ENCODE measurements at regions not wholly inside any gene's neighbourhood (a gene's known extent, or its start where the extent isn't known, plus 50 kb on each side); places are given as distances from the start of the nearest gene placed in this dataset.
"Not testable (repeated sequence)": the region's sequence is repeated elsewhere in the genome, so short reads cannot be mapped to it uniquely, and the experiment has no call there.

GRCh38 chr2:95686056-95686825 lies 94.4 kb downstream of the TRIM43 start:
- DNase-seq, result peak; percentile 85

GRCh38 chr2:95687852-95688251 lies 96.1 kb downstream of the TRIM43 start:
- DNase-seq, result peak; percentile 61

- not testable (repeated sequence) for DNase-seq
Measured at GRCh38 chr2:95691210-95691609, 99.4 kb downstream of the TRIM43 start.

- DNase-seq, result not testable (repeated sequence)
Measured at GRCh38 chr2:95693071-95693846, 101.5 kb downstream of the TRIM43 start.

GRCh38 chr2:95695613-95696012 lies 103.8 kb downstream of the TRIM43 start:
- no peak for DNase-seq

GRCh38 chr2:95698146-95698545 lies 106.3 kb downstream of the TRIM43 start:
- peak; percentile 36 for DNase-seq

GRCh38 chr2:95699201-95700184 lies 107.7 kb downstream of the TRIM43 start:
- not testable (repeated sequence) for DNase-seq

- no peak for DNase-seq
Measured at GRCh38 chr2:95700519-95700918, 108.7 kb downstream of the TRIM43 start.

- no peak for DNase-seq
Measured at GRCh38 chr2:95702471-95702870, 110.7 kb downstream of the TRIM43 start.

- DNase-seq, result not testable (repeated sequence)
Measured at GRCh38 chr2:95707161-95707560, 115.4 kb downstream of the TRIM43 start.

- DNase-seq, result no peak
Measured at GRCh38 chr2:95707837-95708236, 116.0 kb downstream of the TRIM43 start.

GRCh38 chr2:95709831-95710230 lies 118.0 kb downstream of the TRIM43 start:
- no peak for DNase-seq

GRCh38 chr2:95713470-95714177 lies 121.8 kb downstream of the TRIM43 start:
- DNase-seq, result not testable (repeated sequence)

GRCh38 chr2:95714398-95714797 lies 122.6 kb downstream of the TRIM43 start:
- not testable (repeated sequence) for DNase-seq

GRCh38 chr2:95719473-95720060 lies 127.8 kb downstream of the TRIM43 start:
- no peak for DNase-seq

- DNase-seq, result no peak
Measured at GRCh38 chr2:95721726-95722125, 129.9 kb downstream of the TRIM43 start.

GRCh38 chr2:95722131-95722697 lies 130.4 kb downstream of the TRIM43 start:
- DNase-seq, result no peak

GRCh38 chr2:95723627-95724210 lies 131.9 kb downstream of the TRIM43 start:
- not testable (repeated sequence) for DNase-seq

GRCh38 chr2:95725191-95725590 lies 133.4 kb downstream of the TRIM43 start:
- DNase-seq, result not testable (repeated sequence)

GRCh38 chr2:95725677-95726076 lies 133.9 kb downstream of the TRIM43 start:
- peak; percentile 35 for DNase-seq

GRCh38 chr2:95727420-95727819 lies 135.6 kb downstream of the TRIM43 start:
- not testable (repeated sequence) for DNase-seq

Measured in fibroblast of upper back skin (primary cell).